Liver (tissue), 8 donors: ENCODE measurements at regions not wholly inside any gene's neighbourhood (a gene's known extent, or its start where the extent isn't known, plus 50 kb on each side); places are given as distances from the start of the nearest gene placed in this dataset.

Experiments
- DNase-seq: peaks from one replicate; pipeline ENCODE4 v3.0.0-alpha.2; 2017; ENCODE audit warnings: low spot score
- H3K27ac ChIP-seq, 2 donors: one replicate each; pipeline ENCODE4 v1.7.0; 2013; ENCODE audit warnings: inconsistent platforms in 2 of 2, low read length in 2 of 2, control low read depth in 1 of 2, low read depth in 1 of 2, mild to moderate bottlenecking in 1 of 2
- H3K27me3 ChIP-seq, 4 donors: one replicate each; pipeline versions ENCODE4 v1.6.1 to v1.7.0; 2013; ENCODE audit warnings: low read length in 3 of 4, inconsistent platforms in 1 of 4, mild to moderate bottlenecking in 1 of 4, moderate library complexity in 1 of 4; ENCODE audit not compliant: control insufficient read depth in 4 of 4, insufficient read depth in 4 of 4
- H3K36me3 ChIP-seq, 4 donors: one replicate each; pipeline versions ENCODE4 v1.6.1 to v1.7.0; 2013; ENCODE audit warnings: low read length in 3 of 4, mild to moderate bottlenecking in 3 of 4, low read depth in 1 of 4, moderate library complexity in 1 of 4; ENCODE audit not compliant: control insufficient read depth in 4 of 4, insufficient read depth in 3 of 4
- H3K4me1 ChIP-seq, 4 donors: one replicate each; pipeline versions ENCODE4 v1.6.1 to v1.7.0; 2013; ENCODE audit warnings: low read length in 3 of 4, mild to moderate bottlenecking in 3 of 4, moderate library complexity in 1 of 4; ENCODE audit not compliant: control insufficient read depth in 4 of 4, insufficient read depth in 4 of 4
- H3K4me3 ChIP-seq, 3 donors: one replicate each; pipeline versions ENCODE4 v1.6.1 to v1.7.0; 2013; ENCODE audit warnings: low read length in 3 of 3, control low read depth in 1 of 3, low read depth in 1 of 3, mild to moderate bottlenecking in 1 of 3
- H3K9ac ChIP-seq, 2 donors: one replicate each; pipeline ENCODE4 v1.7.0; 2013; ENCODE audit warnings: low read length in 2 of 2, mild to moderate bottlenecking in 2 of 2, moderate library complexity in 2 of 2, control low read depth in 1 of 2, low read depth in 1 of 2
- H3K9me3 ChIP-seq, 4 donors: one replicate each; pipeline versions ENCODE4 v1.6.1 to v1.7.0; 2013; ENCODE audit warnings: low read length in 3 of 4; ENCODE audit not compliant: control insufficient read depth in 4 of 4
- CTCF ChIP-seq: fragments of 150-350 bp; IDR thresholded peaks from 2 replicates; pipeline ENCODE4 v1.5.1; 2017; ENCODE audit warnings: improper control_type of control experiment, low read depth, low read length; ENCODE audit not compliant: missing input control
- EGR1 ChIP-seq, 2 donors: IDR thresholded peaks; 2 replicates each; pipeline ENCODE4 v1.6.1; 2016 to 2018; ENCODE audit warnings: antibody characterized with exemption in 2 of 2, low read depth in 2 of 2
- FOXA1 ChIP-seq: IDR thresholded peaks from 2 replicates; pipeline ENCODE4 v1.6.1; 2016; ENCODE audit warnings: antibody characterized with exemption
- FOXA2 ChIP-seq: IDR thresholded peaks from 2 replicates; pipeline ENCODE4 v1.6.1; 2016; ENCODE audit warnings: antibody characterized with exemption
- GABPA ChIP-seq, 2 donors: IDR thresholded peaks in 1 of 2; conservative IDR thresholded peaks in 1 of 2; 2 replicates each; pipeline ENCODE4 v1.6.1; 2016; ENCODE audit warnings: antibody characterized with exemption in 2 of 2, mild to moderate bottlenecking in 1 of 2, moderate library complexity in 1 of 2
- HNF4A ChIP-seq, 2 donors: conservative IDR thresholded peaks; 2 replicates each; pipeline ENCODE4 v1.6.1; 2016; ENCODE audit warnings: antibody characterized with exemption in 2 of 2, mild to moderate bottlenecking in 2 of 2
- HNF4G ChIP-seq: IDR thresholded peaks from 2 replicates; pipeline ENCODE4 v1.6.1; 2016; ENCODE audit warnings: antibody characterized with exemption
- JUND ChIP-seq, 2 donors: IDR thresholded peaks; 2 replicates each; pipeline ENCODE4 v1.6.1; 2016; ENCODE audit warnings: antibody characterized with exemption in 2 of 2
- MAX ChIP-seq: IDR thresholded peaks from 2 replicates; pipeline ENCODE4 v1.6.1; 2016; ENCODE audit warnings: antibody characterized with exemption
- NR2F2 ChIP-seq: IDR thresholded peaks from 2 replicates; pipeline ENCODE4 v1.6.1; 2016; ENCODE audit warnings: antibody characterized with exemption
- RAD21 ChIP-seq, 2 donors: IDR thresholded peaks; 2 replicates each; pipeline ENCODE4 v1.6.1; 2016; ENCODE audit warnings: antibody characterized with exemption in 2 of 2, mild to moderate bottlenecking in 2 of 2
- REST ChIP-seq: IDR thresholded peaks from 2 replicates; pipeline ENCODE4 v1.6.1; 2016; ENCODE audit warnings: antibody characterized with exemption, mild to moderate bottlenecking
- RXRA ChIP-seq, 2 donors: IDR thresholded peaks; 2 replicates each; pipeline ENCODE4 v1.6.1; 2017 to 2018; ENCODE audit warnings: antibody characterized with exemption in 2 of 2, mild to moderate bottlenecking in 1 of 2
- SP1 ChIP-seq: IDR thresholded peaks from 2 replicates; pipeline ENCODE4 v1.6.1; 2018; ENCODE audit warnings: antibody characterized with exemption, mild to moderate bottlenecking
- TAF1 ChIP-seq: conservative IDR thresholded peaks from 2 replicates; pipeline ENCODE4 v1.6.1; 2016; ENCODE audit warnings: antibody characterized with exemption, mild to moderate bottlenecking
- YY1 ChIP-seq: IDR thresholded peaks from 2 replicates; pipeline ENCODE4 v1.6.1; 2016; ENCODE audit warnings: antibody characterized with exemption, mild to moderate bottlenecking
- WGBS: extraction: QIAGEN DNeasy Blood & Tissue Kit; methylation state at CpG from one replicate; pipeline ENCODE4 v1.1.7; 2013; 5-methylcytosine and 5-hydroxymethylcytosine counted together
- TF ChIP-seq, protein P1 (sequence below): IDR thresholded peaks from 2 replicates; pipeline ENCODE4 v1.6.1; 2016; ENCODE audit warnings: antibody characterized with exemption
- donor health status: healthy.
- donor health status: healthy.
- donor health status: healthy.
- donor health status: healthy.
- donor health status: healthy.

DNA sequence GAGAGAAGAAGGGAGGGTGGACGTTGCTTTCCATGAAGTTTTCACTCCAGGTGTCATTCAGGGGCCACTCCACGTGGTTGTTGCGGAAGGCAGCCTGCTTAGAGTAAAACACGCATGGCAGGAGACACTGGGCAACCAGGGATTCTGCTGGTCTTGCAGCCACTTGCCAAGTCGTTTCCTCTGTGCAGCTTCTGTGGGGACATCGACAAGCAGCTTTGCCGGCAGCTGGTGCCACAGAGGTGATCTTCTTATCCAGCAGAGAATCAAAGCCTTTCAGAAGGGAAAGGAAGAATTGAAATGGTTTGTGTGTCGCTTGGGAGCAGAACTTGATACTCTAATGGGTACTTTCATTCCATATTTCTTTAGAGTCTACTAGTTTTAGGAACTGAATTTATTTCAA is 867.1 kb upstream of the TENM3 start:
- TF ChIP-seq SP1: no peak
- no peak for TF ChIP-seq FOXA2
- no peak for TF ChIP-seq GABPA (IDR thresholded peaks at IDR 0.05 in 1 of 2, conservative IDR thresholded peaks at IDR 0.05 in 1 of 2)
- TF ChIP-seq RXRA (IDR thresholded peaks at IDR 0.05): no peak
- TF ChIP-seq HNF4A (conservative IDR thresholded peaks at IDR 0.05): no peak
- TF ChIP-seq EGR1 (IDR thresholded peaks at IDR 0.05; ENCODE audit: low read depth in 2 of 2): no peak
- no peak for TF ChIP-seq MAX
- TF ChIP-seq HNF4G: no peak
- no peak for TF ChIP-seq REST
- no peak for TF ChIP-seq NR2F2
- no peak for TF ChIP-seq JUND (IDR thresholded peaks at IDR 0.05)
- TF ChIP-seq CTCF: no peak
- TF ChIP-seq FOXA1: no peak
- no peak for TF ChIP-seq RAD21 (IDR thresholded peaks at IDR 0.05)
- TF ChIP-seq, protein P1, sequence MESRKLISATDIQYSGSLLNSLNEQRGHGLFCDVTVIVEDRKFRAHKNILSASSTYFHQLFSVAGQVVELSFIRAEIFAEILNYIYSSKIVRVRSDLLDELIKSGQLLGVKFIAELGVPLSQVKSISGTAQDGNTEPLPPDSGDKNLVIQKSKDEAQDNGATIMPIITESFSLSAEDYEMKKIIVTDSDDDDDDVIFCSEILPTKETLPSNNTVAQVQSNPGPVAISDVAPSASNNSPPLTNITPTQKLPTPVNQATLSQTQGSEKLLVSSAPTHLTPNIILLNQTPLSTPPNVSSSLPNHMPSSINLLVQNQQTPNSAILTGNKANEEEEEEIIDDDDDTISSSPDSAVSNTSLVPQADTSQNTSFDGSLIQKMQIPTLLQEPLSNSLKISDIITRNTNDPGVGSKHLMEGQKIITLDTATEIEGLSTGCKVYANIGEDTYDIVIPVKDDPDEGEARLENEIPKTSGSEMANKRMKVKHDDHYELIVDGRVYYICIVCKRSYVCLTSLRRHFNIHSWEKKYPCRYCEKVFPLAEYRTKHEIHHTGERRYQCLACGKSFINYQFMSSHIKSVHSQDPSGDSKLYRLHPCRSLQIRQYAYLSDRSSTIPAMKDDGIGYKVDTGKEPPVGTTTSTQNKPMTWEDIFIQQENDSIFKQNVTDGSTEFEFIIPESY: no peak
- no peak overlapping the region for H3K9ac ChIP-seq
- no peaks in the 10 kb centered on the region for H3K36me3 ChIP-seq
- H3K4me3 ChIP-seq: no peak overlapping the region
- no peak overlapping the region for H3K27ac ChIP-seq
- DNase-seq: no peak
- peaks cover 0 to 1% (median 0%) of the 10 kb centered on the region in 4 donors for H3K9me3 ChIP-seq
- 62% methylated on average over 8 of the region's 8 CpGs for WGBS
- H3K27me3 ChIP-seq: no peaks in the 10 kb centered on the region
- H3K4me1 ChIP-seq: no peaks in the 10 kb centered on the region

DNA sequence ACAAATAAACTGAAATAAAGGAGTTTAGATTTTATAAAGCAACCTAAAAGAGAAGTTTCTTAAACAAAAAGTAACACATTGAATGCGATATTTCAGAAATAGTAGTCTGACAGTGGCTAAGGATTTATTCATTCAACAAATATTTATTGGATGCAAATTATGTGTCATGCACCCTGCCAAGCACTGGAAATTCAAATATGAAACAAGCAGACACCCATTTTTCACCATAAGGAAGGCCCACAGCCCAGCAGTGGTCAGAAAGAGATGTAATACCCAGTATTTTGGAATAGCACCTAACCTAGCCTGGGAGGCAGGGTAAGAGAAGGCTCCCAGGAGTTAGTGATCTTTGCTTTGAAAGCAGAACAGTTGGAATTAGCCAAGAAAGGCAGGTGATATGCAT is 855.1 kb upstream of the TENM3 start:
- no peaks in the 10 kb centered on the region for H3K36me3 ChIP-seq
- H3K4me3 ChIP-seq: no peak overlapping the region
- H3K27ac ChIP-seq: no peak overlapping the region
- DNase-seq: no peak
- no peak overlapping the region for H3K9ac ChIP-seq
- WGBS: 80% methylated on average over 1 of the region's 1 CpG
- no peaks in the 10 kb centered on the region for H3K4me1 ChIP-seq
- H3K9me3 ChIP-seq: no peaks in the 10 kb centered on the region
- TF ChIP-seq EGR1 (IDR thresholded peaks at IDR 0.05; ENCODE audit: low read depth in 2 of 2): no peak
- TF ChIP-seq GABPA (IDR thresholded peaks at IDR 0.05 in 1 of 2, conservative IDR thresholded peaks at IDR 0.05 in 1 of 2): no peak
- TF ChIP-seq MAX: no peak
- TF ChIP-seq FOXA1: no peak
- TF ChIP-seq YY1: no peak
- TF ChIP-seq NR2F2: no peak
- no peak for TF ChIP-seq HNF4G
- TF ChIP-seq TAF1: no peak
- TF ChIP-seq, protein P1: no peak
- no peak for TF ChIP-seq SP1
- TF ChIP-seq RAD21 (IDR thresholded peaks at IDR 0.05): no peak
- no peak for TF ChIP-seq HNF4A (conservative IDR thresholded peaks at IDR 0.05)
- no peak for TF ChIP-seq RXRA (IDR thresholded peaks at IDR 0.05)
- H3K27me3 ChIP-seq: no peaks in the 10 kb centered on the region
